SK-N-MC (cell line): ENCODE measurements at regions not wholly inside any gene's neighbourhood (a gene's known extent, or its start where the extent isn't known, plus 50 kb on each side); places are given as distances from the start of the nearest gene placed in this dataset.

Experiments used
- EZH2 ChIP-seq: fragments of 200-600 bp; sonication (generic); IDR thresholded peaks from one replicate; pipeline ENCODE4 v1.6.1; 2017; ENCODE audit warnings: antibody characterized with exemption
- FOXP2 ChIP-seq: optimal IDR thresholded peaks from 2 replicates; pipeline ENCODE3; 2011; ENCODE audit warnings: mild to moderate bottlenecking, moderate library complexity; ENCODE audit not compliant: insufficient read depth; ENCODE audit errors: extremely low read length, control extremely low read depth
- POLR2AphosphoS5 ChIP-seq: IDR thresholded peaks from 2 replicates; pipeline ENCODE4 v1.6.1; 2012; ENCODE audit warnings: mild to moderate bottlenecking, low read depth, low read length, borderline replicate concordance

- no peak for TF ChIP-seq POLR2AphosphoS5
- no peak for TF ChIP-seq EZH2
- no peak for TF ChIP-seq FOXP2
Observed at GRCh38 chr1:29461115-29461739, 224.9 kb downstream of the PTPRU start.
